GM12864 (cell line): ENCODE measurements at regions not wholly inside any gene's neighbourhood (a gene's known extent, or its start where the extent isn't known, plus 50 kb on each side); places are given as distances from the start of the nearest gene placed in this dataset.

ENCODE experiments used
- DNase-seq: peaks from one replicate; pipeline ENCODE4 v3.0.0-alpha.2; 2011; ENCODE audit warnings: low read depth
- H3K4me3 ChIP-seq: 2 replicates; pipeline ENCODE4 v1.5.1; 2011; ENCODE audit warnings: mild to moderate bottlenecking, low read depth, low read length, control low read depth
- CTCF ChIP-seq: IDR thresholded peaks from 2 replicates; pipeline ENCODE4 v1.5.1; 2011; ENCODE audit warnings: low read depth, mild to moderate bottlenecking, moderate library complexity, low read length, control low read depth, inconsistent platforms; ENCODE audit errors: missing control alignments

DNA sequence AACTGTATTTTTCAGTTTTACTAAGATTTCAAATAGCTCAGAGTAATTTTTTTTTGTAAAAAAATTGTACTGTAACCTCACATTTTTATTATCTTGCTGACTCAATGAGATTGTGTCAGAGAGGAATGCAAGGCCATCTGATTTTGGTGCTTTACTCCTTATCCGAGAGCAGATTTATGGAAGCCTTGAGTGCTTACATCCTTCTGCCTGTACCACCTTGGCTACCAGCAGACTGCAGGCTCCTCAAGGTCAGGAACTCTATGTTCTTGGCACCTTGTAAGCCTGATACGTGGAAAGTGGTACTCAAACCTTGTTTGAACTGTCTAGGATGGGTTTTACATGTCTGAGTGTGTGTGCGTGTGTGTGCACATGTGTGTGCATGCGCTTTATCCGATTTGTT, 80.1 kb upstream of the MLIP start:
- no peak overlapping the region for H3K4me3 ChIP-seq
- no peak for TF ChIP-seq CTCF
- no peak for DNase-seq

DNA sequence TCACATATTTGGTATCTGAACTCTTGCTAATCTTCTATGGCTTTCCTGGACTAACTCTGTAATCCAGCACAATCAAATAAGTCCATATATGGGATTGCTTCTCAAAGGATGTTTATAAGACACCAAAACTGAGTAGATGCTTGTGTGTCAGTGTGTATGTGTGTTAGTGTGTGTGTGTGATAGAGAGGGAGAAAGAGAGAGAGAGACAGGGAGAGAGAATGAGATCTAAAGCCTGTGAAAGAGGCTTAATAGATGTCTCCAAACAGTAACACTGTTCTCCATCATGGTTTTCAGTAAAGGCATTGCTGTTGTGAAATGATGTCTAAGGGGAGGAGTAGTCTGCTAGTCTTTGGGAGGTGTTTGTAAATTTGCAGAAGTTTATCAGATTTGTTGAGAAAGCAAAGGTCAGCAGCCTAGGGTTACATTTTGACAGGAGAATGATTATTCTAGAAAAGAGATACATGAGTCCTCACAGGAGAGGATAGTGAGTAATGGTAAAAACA, 73.9 kb upstream of the MLIP start:
- DNase-seq, result no peak
- no peak overlapping the region for H3K4me3 ChIP-seq
- TF ChIP-seq CTCF, result no peak

DNA sequence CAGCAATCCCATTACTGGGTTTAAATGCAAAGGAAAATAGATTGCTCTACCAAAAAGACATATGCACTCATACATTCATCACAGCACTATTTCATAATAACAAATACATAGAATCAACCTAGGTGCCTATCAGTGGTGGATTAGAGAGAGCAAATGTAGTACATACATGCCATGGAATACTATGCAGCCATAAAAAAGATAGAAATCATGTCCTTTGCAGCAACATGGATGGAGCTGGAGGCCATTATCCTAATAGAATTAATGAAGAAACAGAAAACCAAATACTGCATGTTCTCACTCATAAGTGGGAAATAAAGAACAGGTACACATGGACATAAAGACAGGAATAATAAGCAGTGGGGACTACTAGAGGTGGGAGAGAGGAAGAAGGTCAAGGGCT, 70.7 kb upstream of the MLIP start:
- no peak for DNase-seq
- no peak for TF ChIP-seq CTCF
- no peak overlapping the region for H3K4me3 ChIP-seq

DNA sequence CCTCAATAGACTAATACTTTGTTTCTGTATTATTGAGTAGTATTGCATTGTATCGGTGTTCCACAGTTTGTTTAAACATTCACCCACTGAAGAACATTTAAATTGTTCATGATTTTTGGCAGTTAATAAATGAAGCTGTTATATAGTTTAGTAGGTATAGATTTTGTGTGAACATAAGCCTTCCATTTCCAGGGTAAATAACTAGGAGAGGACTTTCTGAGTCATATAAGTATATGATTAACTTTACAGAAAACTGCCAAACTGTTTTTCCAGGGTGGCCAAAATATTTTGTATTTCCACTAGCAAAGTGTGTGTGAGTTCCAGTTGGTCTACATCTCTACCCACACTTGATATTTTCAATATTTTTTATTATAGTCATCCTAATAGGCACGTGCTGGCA, 70.0 kb upstream of the MLIP start:
- TF ChIP-seq CTCF, result no peak
- no peak for DNase-seq
- H3K4me3 ChIP-seq, result no peak overlapping the region

GRCh38 chr6:54043360-54043759, 67.9 kb upstream of the MLIP start:
- DNase-seq, result no peak
- H3K4me3 ChIP-seq, result no peak overlapping the region
- no peak for TF ChIP-seq CTCF

DNA sequence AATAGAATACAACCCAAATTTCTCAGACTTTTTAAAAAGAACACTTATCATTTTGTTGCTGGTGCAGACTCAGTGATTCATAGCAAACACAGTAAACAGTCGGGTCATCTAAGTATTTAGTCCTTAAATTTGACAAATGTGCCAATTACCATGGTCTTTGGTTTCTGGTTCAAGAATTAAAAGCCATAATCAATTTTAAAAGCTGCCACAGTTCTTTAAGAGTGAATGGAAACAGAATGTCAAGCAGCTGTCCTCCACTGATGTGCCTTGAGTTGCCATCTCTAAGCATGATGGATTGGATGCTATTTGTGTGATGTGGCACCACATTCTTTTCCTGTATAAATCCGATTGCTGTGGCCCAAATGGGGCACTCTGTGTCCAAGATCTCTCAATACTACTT, 67.2 kb upstream of the MLIP start:
- TF ChIP-seq CTCF, result no peak
- H3K4me3 ChIP-seq, result no peak overlapping the region
- no peak for DNase-seq

- no peak for DNase-seq
- no peak overlapping the region for H3K4me3 ChIP-seq
- TF ChIP-seq CTCF, result no peak
Observed at GRCh38 chr6:54048782-54049181, 62.5 kb upstream of the MLIP start.
